Retinal pigment epithelial cell (primary cell): ENCODE measurements at regions not wholly inside any gene's neighbourhood (a gene's known extent, or its start where the extent isn't known, plus 50 kb on each side); places are given as distances from the start of the nearest gene placed in this dataset.

Source experiments
- DNase-seq: peaks from one replicate; pipeline ENCODE4 v3.0.0-alpha.2; 2010; ENCODE audit warnings: low read depth
- H3K4me3 ChIP-seq: 2 replicates; pipeline ENCODE4 v1.5.1; 2011; ENCODE audit warnings: mild to moderate bottlenecking, low read length, control low read depth, moderate library complexity
- CTCF ChIP-seq: conservative IDR thresholded peaks from 2 replicates; pipeline ENCODE4 v1.5.1; 2011; ENCODE audit warnings: low read depth, low read length, control low read depth, inconsistent platforms

- no peak for DNase-seq
- H3K4me3 ChIP-seq = no peak overlapping the region
- TF ChIP-seq CTCF = no peak
Measured at GRCh38 chr14:62001963-62002362, 239.7 kb downstream of the SNAPC1 start.

GRCh38 chr14:62002642-62003041 lies 240.4 kb downstream of the SNAPC1 start:
- TF ChIP-seq CTCF = no peak
- DNase-seq = no peak

GRCh38 chr14:62003701-62004100 lies 241.5 kb downstream of the SNAPC1 start:
- H3K4me3 ChIP-seq = no peak overlapping the region
- TF ChIP-seq CTCF = no peak
- no peak for DNase-seq

More at GRCh38 chr14:62002642-62003041, 240.4 kb downstream of the SNAPC1 start:
- H3K4me3 ChIP-seq = no peak overlapping the region

GRCh38 chr14:62006116-62006731 lies 244.0 kb downstream of the SNAPC1 start:
- TF ChIP-seq CTCF = no peak
- no peak for DNase-seq
- no peak overlapping the region for H3K4me3 ChIP-seq

GRCh38 chr14:62015243-62015642 lies 253.0 kb downstream of the SNAPC1 start:
- no peak for TF ChIP-seq CTCF
- H3K4me3 ChIP-seq = no peak overlapping the region
- DNase-seq = no peak

GRCh38 chr14:62015945-62016344 lies 253.7 kb downstream of the SNAPC1 start:
- no peak overlapping the region for H3K4me3 ChIP-seq
- no peak for DNase-seq
- TF ChIP-seq CTCF = no peak

- DNase-seq = no peak
- no peak for TF ChIP-seq CTCF
- H3K4me3 ChIP-seq = no peak overlapping the region
Measured at GRCh38 chr14:62017651-62018230, 255.5 kb downstream of the SNAPC1 start.
